ENCODE measurements at regions not wholly inside any gene's neighbourhood (a gene's known extent, or its start where the extent isn't known, plus 50 kb on each side); places are given as distances from the start of the nearest gene placed in this dataset.

DNA sequence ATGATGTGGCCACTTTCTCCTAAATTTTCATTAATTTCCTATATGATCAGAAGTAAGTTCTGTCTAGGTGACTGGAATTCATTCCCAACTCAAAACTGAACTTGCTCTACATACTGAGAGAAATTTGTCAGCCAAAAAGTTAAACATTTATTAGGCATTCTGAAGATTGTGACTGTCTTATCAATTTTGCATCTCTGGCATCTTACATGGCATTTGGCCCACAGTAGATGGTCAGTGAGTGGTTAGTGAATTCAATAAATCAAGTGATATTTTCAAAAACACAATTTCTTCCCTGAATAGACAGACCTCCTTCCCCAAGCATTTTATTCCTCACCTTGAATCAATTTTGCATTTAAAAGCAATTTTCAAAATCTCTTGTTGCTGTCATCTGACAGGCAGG, 363.2 kb upstream of the NBEA start:
- no peak for DNase-seq

DNA sequence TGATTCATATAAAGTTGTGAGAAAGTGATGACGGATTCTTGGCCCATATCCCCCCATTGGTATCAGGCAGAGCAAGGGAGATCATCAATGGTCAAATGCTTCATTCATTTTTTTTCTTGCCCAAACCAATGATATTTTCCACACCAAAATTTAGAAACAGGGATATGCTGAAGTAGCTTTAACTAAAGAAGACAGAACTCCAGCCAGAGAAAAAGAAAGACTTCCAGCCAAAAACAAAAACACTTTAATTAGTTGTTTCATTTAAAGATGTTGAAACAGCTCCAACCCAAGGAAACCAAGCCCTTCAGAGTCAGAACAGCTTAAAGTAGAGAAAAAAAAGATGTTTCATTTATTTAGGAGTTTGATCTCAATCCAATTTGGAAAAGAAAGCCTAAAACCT, 358.9 kb upstream of the NBEA start:
- no peak for DNase-seq

DNA sequence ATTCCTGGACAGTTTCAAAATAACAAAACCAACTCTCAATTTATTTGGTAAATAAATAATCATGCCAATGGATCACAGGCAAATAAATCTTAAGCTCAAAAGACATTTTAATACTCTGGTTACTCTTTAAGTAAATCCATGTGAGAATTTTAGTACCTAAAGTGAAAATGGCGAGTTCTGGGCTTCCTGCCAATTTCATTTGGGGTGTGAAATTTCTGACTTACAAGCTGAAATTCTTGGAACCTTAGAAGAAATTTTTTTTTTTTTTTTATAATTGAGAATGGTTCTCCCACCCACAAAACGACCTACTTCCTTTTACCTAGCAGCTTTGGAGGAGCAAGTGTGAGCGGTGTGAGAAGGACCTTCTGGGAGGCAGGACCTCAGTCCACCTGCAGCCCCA, 354.5 kb upstream of the NBEA start:
- DNase-seq = no peak

DNA sequence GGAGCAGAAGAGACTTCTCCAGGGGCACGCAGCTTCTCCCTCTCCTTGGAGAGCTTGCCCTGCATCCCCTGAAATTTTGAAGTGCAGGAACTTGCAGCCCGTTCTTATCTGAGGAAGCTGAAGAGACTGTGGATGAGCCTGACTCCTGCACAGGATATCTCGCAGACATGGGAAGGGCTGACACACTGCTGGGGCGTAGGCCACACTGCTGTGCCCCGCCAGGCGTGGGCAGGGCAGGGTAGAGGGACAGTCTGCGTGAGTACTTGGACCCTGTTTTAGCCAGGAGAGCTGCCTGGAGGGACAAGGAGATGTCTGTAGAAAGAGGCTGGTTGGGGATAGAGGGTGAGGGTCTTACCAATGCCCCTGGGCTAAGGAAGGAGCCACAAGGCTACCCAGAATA, 353.7 kb upstream of the NBEA start:
- no peak for DNase-seq

DNA sequence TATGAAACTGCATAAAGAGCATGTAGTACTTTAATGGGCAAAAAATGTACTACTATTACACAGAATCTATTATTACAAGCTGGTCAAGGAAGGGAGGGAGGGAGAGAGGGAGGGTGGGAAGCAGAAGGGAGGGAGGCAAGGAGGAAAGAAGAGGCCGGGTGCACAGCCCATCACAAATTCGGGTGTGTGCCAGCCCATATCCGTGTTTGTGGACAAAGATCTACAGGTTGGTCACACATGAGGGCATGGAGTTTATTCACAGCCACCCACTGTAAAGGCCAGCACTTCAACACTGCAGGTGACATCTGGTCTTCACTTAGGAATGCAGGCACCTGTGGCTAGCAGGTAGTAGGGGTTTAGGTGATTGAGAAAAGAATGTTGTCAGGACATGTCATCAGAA, 352.5 kb upstream of the NBEA start:
- no peak for DNase-seq

DNA sequence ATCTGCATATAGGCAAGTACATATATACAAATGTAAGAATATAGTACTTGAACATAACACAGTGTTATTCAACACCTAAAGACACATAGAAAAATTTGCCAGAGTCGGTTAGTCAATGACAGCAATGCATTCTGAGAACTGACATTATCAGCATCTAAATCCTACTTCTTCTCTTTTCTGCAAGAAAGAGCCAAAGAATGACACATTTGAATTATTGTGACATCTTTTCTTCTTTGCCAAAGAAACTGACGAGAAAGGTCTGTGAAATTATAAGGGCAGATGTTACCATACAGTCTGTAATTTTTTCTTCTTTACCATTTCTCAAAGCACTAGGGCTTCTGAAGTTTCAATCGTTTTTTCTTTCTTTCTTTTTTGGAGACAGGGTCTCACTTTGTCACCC, 350.9 kb upstream of the NBEA start:
- DNase-seq = no peak

DNA sequence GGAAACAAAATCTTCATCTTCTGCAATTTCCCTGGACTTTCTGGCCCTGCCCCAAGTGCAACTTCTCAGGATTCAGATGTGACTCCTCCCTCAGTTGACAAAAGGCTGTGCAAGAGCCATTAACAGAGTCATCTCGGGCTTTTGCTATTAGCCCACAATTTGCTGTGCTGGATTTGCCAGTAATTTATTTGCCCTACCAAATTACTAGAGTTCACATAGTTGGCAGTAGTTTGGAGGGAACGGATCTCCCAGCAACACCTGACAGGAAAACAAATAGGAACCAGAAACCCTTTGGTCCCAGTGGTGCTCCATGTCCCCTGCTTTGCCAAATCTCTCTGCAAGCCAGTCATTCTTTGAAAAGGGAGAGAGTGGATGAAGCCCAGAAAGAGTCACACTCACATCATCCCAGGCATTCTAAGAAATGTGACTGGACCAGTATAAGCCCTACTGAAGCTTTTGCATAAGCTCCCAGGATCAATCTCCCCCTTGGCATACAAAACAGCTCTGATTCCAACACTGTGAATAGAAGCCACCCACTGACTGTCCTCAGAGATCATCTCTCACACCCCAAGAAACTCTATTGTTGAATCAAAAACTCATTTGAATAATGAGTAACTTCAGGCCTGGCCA, 350.1 kb upstream of the NBEA start:
- no peak for DNase-seq

DNA sequence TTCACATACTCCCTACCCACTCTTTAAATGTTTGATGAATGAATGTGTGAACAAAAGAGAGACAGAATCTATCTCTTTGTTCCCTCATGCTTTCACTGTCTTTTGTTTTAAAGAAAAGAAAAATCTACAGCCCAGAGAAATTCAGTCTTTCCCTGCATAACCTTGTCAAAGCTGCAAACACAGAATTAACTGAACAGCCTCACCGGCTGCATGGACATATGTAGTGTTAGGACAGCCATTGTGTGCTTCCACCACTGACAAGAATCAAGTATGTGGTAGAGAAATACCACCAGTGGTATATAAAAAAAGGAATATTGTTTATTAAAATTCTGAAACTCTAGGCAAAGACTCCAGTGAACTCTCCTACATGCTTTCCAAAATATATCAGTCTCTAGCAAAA, 348.4 kb upstream of the NBEA start:
- no peak for DNase-seq

DNA sequence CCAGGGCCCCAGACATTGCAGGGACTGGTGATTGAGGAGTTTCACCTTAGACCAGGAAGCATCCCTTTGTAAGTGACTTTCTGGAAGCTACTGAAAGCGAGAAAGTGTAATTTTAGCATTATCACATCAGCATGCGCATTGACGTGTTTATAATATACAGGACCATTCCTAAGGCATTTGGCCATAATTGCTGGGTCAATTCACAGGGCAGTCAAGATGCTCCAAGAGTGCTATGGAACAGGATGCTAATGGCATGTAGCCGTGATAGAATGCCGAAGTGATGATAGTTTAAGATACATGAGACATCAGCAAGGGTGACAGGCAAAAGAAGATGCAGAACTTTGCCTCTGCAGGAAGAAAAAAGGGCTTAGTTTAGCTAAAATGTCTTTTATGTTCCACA, 347.6 kb upstream of the NBEA start:
- DNase-seq = no peak

DNA sequence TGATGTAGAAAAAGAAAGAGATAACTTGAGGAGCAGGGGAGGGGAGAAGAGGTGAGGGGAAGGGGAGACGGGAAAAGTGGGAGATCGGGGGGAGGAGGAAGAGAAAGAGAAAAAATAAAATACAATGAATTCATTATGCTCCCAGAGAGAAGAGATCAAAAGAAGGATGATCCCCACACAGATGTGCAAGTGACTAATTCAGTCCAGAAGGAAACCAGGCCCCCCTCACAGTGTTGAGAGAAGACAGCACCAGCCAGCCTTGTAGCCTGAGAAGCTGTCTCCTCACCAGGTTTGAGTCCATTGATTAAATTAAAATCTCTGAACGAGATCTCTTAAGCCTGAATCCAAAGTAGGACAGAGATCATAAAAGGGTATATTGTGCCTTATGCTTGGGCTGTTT, 333.7 kb upstream of the NBEA start:
- no peak for DNase-seq

DNA sequence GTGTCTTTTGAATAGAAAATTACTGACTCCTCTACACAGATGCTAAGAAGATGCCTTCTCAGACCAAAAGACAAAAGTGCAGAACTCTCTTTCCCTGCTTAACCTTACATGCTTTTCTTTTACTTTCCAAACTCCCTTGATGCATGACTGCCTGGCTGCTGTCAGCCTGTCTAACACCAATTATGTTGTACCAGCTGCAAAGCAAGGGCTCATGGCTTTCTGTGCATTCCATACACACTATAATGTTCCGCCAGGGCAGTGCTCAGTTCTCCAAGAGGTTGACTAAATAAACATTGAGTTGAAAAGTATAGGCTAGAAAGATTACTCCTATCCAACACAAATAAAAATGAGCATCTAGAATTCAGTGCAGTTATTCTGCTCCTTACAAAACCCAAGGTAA, 330.4 kb upstream of the NBEA start:
- DNase-seq = no peak

DNA sequence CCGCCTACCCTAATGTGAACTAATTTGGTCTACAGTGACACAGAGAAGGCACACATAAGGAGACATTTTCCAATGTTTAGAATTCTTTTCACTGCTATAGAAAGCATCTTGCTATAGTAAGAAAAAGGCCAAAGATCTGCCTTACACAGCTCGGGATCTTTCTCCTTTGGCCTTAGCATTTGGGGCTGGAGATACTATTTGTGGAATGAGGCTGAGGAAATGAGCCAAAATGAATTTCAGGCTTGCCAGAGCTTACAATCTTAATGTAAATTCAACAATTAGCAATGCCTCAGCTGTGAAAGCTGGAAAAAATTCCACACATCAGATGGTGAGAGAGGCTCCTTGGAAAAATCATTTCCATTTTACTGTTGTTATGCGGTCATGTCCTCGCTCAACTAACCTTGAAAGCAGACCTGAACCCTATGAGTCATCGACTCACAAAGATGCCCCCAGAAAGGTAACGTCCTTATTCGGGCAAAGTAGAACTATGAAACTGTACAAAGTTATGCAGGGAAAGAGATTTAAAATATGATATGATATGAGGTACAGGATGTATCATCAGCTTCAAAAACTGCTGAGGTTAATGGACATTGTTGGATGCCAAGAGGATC, 324.5 kb upstream of the NBEA start:
- no peak for DNase-seq

DNA sequence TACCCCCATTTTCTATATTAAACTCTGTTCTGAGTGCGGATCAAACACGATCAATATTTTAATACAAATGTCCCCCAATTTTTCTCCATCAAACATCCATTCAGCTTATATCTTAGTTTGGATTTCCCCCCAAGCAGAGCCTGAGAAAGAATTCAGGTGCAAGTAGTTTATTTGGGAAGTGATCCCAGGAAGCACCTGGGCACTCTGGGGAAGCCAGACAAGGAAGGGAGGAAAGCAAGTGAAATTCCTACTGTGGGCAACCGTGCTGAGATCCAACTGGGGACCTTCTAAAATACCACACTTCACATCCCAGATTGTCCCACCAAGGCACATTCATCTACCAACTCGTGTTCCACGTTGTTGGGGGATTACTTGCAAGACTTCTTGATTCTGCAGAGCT, 323.4 kb upstream of the NBEA start:
- DNase-seq = no peak

DNA sequence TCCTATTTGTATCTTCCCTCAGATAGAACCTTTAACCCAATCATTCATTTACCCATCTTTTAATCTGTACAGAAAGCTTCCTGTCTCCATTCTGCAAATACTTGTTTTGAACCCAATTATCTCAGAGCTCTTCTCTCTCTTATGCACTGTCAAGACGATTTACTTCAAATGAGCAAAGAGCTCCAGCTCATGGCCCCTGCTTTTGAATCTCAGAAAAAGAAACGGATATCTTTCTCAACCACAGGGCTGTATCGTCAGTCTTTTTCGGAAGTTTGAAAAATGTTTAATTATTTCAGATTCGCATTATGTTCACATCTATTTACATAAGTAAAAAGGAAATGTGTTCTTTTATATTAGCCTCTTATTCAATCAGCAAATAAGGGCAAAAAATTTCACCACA, 322.7 kb upstream of the NBEA start:
- DNase-seq = no peak

DNA sequence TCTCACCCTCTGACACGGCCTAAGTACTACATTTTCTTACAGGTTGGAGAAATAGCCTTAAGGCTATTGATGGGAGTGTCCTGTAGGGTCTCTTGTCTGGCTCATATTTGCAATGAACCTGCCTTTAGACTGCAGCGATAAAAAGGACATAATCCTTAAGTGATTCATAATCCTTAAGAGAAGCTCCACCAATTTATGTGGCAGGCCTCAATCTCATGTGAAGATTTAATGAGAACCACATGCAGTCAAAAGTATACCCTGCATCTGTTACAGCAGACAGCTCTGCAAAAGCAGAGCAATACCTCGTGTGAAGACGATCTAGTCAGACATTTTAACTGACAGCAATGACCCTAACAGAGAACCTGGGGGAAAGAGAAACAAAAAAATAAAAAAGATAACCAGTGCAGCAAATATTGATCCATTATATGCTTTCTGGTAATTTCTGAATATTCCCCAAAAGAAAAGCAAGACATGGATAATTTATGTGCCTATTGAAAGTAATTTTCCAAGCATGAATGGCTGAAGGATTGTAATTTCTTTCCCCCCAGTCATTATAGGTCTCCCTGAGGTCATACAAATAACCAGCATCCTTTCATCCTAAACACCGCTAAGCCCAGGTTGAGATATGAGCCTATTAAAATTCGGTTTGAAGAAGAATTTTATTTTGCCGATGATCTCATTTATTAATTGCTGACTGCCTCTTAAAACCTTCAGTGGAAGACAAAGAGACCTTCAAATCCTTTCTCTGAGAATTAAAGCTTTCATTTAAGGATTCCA, 321.8 kb upstream of the NBEA start:
- no peak for DNase-seq

DNA sequence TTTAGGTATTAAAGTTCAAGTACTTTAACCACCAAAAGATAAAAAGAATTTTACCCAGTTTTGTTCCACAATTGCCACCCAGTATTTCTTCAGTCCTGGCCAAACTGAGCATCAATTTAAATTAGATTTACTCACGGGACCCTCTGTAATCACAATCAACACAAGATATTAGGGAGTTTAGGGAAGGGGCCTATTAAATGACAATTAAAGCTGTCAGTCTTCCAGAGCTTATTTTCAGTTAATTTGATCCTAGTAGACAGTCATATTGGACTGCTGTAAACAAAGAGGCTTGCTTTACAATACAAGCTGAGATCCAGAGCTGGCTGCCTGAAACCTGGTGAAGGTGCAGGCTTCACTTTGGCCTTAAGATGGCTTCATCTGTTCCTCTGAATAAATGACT, 321.2 kb upstream of the NBEA start:
- no peak for DNase-seq

DNA sequence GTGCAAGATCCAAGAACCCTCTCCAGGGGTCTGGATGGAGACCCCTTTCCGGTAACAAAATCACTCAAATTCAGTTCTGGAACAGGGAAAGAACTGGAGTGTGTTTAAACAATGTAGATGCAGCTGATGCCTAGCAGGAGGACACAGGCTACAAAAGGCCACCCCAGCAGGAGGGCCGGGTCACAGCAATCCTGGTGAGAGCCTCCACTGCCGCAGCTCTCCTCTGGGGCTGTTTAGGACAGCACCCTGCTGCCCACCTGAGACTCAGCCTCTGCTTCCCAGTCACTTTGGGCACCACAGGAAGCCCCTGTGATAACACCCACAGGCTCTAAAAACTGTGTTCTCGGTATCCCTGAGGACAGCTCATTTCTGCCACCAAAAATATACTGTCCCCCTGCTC, 318.7 kb upstream of the NBEA start:
- DNase-seq = no peak

DNA sequence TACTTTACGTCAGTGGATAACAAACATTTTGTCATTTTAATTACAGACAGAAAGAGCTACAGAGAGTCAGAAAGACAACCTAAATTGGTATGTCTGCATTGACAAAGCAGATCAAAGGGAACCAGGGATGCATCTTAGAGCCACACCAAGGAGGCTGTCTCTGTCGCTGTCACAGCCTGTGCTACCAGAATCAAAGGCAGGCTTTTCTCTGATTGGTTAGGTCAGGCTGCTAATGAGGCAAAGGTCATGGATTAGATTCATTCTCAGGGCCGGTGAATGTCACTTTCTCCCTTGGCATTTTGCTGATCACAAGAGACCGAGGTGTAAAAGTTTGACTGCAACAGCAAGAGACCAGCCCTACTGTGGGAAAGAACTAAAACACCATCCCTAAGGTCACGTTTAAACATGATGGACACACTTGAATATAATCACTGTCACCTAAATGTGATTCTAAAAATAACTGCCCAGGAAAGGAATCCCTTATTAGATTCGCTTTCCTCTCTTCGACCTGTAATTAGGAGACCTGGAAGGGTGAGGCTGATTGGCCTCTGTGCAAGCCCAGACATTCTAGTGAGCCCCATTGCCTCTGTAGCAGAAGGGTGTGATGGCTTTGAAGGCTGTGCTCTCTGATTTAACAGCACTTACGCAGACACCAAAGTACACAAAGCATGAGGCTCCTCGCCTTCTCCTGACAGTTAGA, 314.4 kb upstream of the NBEA start:
- no peak for DNase-seq

DNA sequence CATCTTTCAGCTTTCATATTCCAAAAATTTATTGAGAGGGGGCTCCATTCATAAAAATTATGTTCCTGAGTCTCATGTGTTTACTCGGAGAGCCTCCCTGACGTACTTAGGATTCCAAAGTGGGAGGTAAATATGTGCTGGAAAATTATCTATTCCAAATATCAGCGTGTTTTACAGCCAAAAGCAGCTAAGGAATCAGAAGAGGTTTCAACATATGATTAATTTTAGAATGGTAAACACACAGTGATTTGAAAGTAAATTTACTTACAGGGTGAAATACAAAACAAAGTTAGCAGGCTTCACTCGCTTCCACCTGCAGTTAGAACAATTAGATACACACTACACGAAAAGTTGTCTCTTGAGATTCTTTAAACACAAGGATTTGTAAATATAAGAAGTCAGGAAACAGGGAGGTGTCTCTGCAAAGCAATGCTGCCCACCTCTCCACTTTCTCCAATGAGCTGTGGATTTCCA, 313.8 kb upstream of the NBEA start:
- no peak for DNase-seq

DNA sequence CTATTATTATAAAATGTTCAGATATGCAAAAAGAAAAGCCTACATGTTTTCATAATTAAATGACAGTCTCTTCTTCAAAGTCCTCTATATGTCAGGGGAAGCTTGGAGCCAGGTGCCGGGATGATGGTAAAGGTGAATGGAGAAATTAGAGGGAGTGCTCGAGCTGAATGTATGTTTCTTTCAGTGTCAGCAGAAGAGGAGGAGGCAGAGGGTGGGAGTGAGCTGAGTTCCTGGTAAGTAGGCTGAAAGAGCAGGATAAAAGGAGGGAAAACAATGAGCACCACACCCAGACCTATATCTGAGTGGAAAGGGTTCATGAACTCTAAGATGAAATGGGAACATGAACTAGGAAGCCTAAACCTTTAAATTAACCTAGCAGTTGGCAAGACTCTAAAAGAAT, 307.6 kb upstream of the NBEA start:
- DNase-seq = no peak

DNA sequence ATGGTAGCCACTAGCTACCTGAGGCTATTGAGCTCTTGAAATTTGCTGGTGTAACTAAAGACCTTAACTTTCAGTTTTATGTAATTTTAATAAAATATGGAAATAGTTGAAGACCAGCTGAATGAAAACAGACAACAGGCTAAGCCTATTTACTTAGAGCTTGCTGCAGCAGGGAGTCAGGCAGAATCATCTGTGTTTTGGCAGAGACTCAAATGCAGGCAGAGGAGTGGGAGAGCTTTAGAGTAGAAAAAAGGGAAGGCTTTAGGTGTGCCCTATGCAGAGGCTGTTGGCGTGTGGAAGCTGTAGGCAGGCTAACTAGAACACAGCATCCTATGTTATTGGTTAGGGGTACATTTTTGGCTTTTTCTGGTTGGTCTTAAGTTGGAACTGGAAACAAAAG, 304.9 kb upstream of the NBEA start:
- DNase-seq = no peak

DNA sequence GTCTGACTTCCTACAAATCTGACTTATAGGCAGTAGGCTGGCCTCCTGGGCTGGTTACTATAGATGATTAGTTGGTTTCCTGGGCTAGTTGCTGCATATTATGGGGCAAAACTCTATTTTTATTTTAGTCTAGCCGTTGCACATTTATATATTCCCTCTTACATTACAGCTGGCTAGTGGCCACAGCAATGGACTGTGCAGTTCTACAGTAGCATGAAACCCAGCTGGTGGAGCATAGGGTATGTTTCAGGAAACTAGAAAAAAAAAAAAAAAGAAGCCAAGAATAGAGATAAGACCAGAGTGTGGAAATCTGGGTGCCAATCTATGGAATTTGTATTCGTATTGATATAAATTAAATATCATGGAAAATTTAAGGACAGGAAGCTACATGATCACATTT, 304.4 kb upstream of the NBEA start:
- no peak for DNase-seq

DNA sequence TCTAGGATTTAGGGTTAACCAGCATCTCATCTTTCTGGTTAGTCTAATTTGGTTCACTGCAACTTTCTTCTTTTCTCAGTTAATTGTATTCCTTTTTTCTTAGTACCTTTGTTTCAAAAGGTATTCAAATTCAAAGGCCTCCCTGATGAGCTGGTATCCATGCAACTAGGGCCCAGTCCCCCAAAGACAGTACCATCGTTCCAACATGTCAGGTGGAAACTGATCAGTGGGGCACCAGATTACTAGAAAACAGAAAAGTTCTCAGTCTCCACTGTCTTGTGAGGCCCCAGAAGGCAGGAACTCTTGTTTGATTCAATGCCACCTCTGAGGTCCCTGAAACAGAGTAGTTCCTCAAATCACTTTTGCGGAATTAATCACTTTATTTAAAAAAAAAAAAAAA, 303.2 kb upstream of the NBEA start:
- DNase-seq = no peak

Measured in T-helper 2 cell (primary cell).